Neural cell (in vitro differentiated cells): ENCODE measurements at regions not wholly inside any gene's neighbourhood (a gene's known extent, or its start where the extent isn't known, plus 50 kb on each side); places are given as distances from the start of the nearest gene placed in this dataset.

Experiments
- H2AFZ ChIP-seq: fragments of 200-600, 300-800 bp; sonication (generic), shearing (Covaris generic); 2 replicates; pipeline ENCODE4 v1.6.0; 2014; ENCODE audit warnings: low read depth, mild to moderate bottlenecking, antibody characterized with exemption, low read length, moderate library complexity
- H3F3A ChIP-seq: fragments of 200-600 bp; shearing (Covaris generic); 2 replicates; pipeline ENCODE4 v1.6.1; 2016; ENCODE audit warnings: mild to moderate bottlenecking, moderate library complexity, mixed read lengths, antibody characterized with exemption, low read length; ENCODE audit not compliant: insufficient read depth, poor library complexity, severe bottlenecking
- H3K27ac ChIP-seq: fragments of 200-600, 300-800 bp; sonication (generic), shearing (Covaris generic); 2 replicates; pipeline ENCODE4 v1.5.1; 2014; ENCODE audit warnings: mild to moderate bottlenecking, low read length, moderate library complexity
- H3K27me3 ChIP-seq: fragments of 300-800, 200-600 bp; sonication (generic), shearing (Covaris generic); 2 replicates; pipeline ENCODE4 v1.6.0; 2014; ENCODE audit warnings: mild to moderate bottlenecking, low read depth, low read length, moderate library complexity; ENCODE audit not compliant: insufficient read depth
- H3K36me3 ChIP-seq: fragments of 300-800, 200-600 bp; sonication (generic), shearing (Covaris generic); 2 replicates; pipeline ENCODE4 v1.5.1; 2014; ENCODE audit warnings: mild to moderate bottlenecking, antibody characterized with exemption, low read length, moderate library complexity; ENCODE audit not compliant: insufficient read depth
- H3K4me2 ChIP-seq: fragments of 300-800, 200-600 bp; sonication (generic), shearing (Covaris generic); 2 replicates; pipeline ENCODE4 v1.6.0; 2014; ENCODE audit warnings: mild to moderate bottlenecking, low read length
- H3K4me3 ChIP-seq: fragments of 300-800, 200-600 bp; sonication (generic), shearing (Covaris generic); 2 replicates; pipeline ENCODE4 v1.5.1; 2014; ENCODE audit warnings: mild to moderate bottlenecking, low read length, moderate library complexity
- H3K79me2 ChIP-seq: fragments of 200-600 bp; shearing (Covaris generic); replicated peaks from 2 replicates; pipeline ENCODE4 v1.6.0; 2014; ENCODE audit warnings: mild to moderate bottlenecking, low read length, moderate library complexity; ENCODE audit not compliant: insufficient read depth
- H3K9ac ChIP-seq: fragments of 300-800, 200-600 bp; sonication (generic), shearing (Covaris generic); 2 replicates; pipeline ENCODE4 v1.6.1; 2016; ENCODE audit warnings: mild to moderate bottlenecking, low read length, mixed read lengths
- H3K9me2 ChIP-seq: fragments of 200-600 bp; shearing (Covaris generic); 2 replicates; pipeline ENCODE4 v1.6.1; 2016; ENCODE audit warnings: mild to moderate bottlenecking, low read length, mixed read lengths; ENCODE audit not compliant: insufficient read depth
- H3K9me3 ChIP-seq: fragments of 200-600, 300-800 bp; sonication (generic), shearing (Covaris generic); 2 replicates; pipeline ENCODE4 v1.6.1; 2016; ENCODE audit warnings: mild to moderate bottlenecking, mixed run types, low read length, moderate library complexity, mixed read lengths
- H4K20me1 ChIP-seq: fragments of 200-600 bp; shearing (Covaris generic); 2 replicates; pipeline ENCODE4 v1.6.1; 2016; ENCODE audit warnings: mild to moderate bottlenecking, mixed run types; ENCODE audit not compliant: insufficient read depth
- EP300 ChIP-seq: fragments of 450-650 bp; conservative IDR thresholded peaks from 2 replicates; pipeline ENCODE4 v1.6.1; 2014; ENCODE audit warnings: antibody characterized with exemption, mild to moderate bottlenecking, moderate library complexity; ENCODE audit not compliant: poor library complexity, severe bottlenecking
- EZH2 ChIP-seq: fragments of 200-600, 300-800 bp; shearing (Covaris generic), sonication (generic); IDR thresholded peaks from 2 replicates; pipeline ENCODE4 v1.6.1; 2014; ENCODE audit warnings: antibody characterized with exemption, low read length, borderline replicate concordance, mild to moderate bottlenecking; ENCODE audit not compliant: insufficient read depth, poor library complexity, severe bottlenecking
- MXI1 ChIP-seq: fragments of 450-650 bp; conservative IDR thresholded peaks from 2 replicates; pipeline ENCODE4 v1.6.1; 2014; ENCODE audit warnings: antibody characterized with exemption, mild to moderate bottlenecking; ENCODE audit not compliant: poor library complexity, severe bottlenecking
- POLR2AphosphoS5 ChIP-seq: IDR thresholded peaks from 2 replicates; pipeline ENCODE4 v1.6.1; 2012
- RAD21 ChIP-seq: fragments of 450-650 bp; conservative IDR thresholded peaks from 2 replicates; pipeline ENCODE4 v1.6.1; 2014; ENCODE audit warnings: antibody characterized with exemption, mild to moderate bottlenecking, moderate library complexity
- SMC3 ChIP-seq: fragments of 450-650 bp; conservative IDR thresholded peaks from 2 replicates; pipeline ENCODE4 v1.6.1; 2014; ENCODE audit warnings: antibody characterized with exemption, mild to moderate bottlenecking, moderate library complexity; ENCODE audit not compliant: poor library complexity
- TAF1 ChIP-seq: IDR thresholded peaks from 2 replicates; pipeline ENCODE4 v1.6.1; 2012; ENCODE audit warnings: low read depth
- TF ChIP-seq, protein P1 (sequence below): IDR thresholded peaks from 2 replicates; pipeline ENCODE4 v1.6.1; 2012; ENCODE audit warnings: borderline replicate concordance
- TF ChIP-seq, protein P2 (sequence below): fragments of 450-650 bp; IDR thresholded peaks from 2 replicates; pipeline ENCODE4 v1.5.1; 2014; ENCODE audit warnings: antibody characterized with exemption, mild to moderate bottlenecking, moderate library complexity; ENCODE audit not compliant: poor library complexity, severe bottlenecking

DNA sequence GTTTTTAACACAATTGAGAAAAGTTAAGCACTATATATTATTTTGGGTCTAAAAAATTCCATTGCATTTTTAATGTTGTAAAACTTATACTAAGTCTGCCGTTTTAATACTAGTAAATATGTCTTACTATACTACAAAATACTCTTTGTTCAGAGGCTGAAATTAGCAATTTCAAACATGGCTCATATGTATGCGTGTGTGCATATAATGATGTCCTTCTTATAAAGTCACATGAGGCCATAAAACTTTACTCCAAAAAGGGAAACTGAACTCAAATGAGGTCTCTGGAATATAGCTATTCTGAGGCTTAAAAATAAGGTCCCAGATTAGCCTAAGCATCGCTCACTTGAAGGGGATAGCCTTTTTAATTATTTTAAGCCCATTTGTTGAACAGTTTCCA, 224.0 kb downstream of the MYLK4 start:
- H3K4me2 ChIP-seq: no peak overlapping the region
- no peak overlapping the region for H3K4me3 ChIP-seq
- TF ChIP-seq EP300 (no peak), TAF1 (no peak), SMC3 (no peak), RAD21 (no peak), POLR2AphosphoS5 (no peak)
- TF ChIP-seq, protein P1, sequence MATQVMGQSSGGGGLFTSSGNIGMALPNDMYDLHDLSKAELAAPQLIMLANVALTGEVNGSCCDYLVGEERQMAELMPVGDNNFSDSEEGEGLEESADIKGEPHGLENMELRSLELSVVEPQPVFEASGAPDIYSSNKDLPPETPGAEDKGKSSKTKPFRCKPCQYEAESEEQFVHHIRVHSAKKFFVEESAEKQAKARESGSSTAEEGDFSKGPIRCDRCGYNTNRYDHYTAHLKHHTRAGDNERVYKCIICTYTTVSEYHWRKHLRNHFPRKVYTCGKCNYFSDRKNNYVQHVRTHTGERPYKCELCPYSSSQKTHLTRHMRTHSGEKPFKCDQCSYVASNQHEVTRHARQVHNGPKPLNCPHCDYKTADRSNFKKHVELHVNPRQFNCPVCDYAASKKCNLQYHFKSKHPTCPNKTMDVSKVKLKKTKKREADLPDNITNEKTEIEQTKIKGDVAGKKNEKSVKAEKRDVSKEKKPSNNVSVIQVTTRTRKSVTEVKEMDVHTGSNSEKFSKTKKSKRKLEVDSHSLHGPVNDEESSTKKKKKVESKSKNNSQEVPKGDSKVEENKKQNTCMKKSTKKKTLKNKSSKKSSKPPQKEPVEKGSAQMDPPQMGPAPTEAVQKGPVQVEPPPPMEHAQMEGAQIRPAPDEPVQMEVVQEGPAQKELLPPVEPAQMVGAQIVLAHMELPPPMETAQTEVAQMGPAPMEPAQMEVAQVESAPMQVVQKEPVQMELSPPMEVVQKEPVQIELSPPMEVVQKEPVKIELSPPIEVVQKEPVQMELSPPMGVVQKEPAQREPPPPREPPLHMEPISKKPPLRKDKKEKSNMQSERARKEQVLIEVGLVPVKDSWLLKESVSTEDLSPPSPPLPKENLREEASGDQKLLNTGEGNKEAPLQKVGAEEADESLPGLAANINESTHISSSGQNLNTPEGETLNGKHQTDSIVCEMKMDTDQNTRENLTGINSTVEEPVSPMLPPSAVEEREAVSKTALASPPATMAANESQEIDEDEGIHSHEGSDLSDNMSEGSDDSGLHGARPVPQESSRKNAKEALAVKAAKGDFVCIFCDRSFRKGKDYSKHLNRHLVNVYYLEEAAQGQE: no peak
- TF ChIP-seq, protein P2, sequence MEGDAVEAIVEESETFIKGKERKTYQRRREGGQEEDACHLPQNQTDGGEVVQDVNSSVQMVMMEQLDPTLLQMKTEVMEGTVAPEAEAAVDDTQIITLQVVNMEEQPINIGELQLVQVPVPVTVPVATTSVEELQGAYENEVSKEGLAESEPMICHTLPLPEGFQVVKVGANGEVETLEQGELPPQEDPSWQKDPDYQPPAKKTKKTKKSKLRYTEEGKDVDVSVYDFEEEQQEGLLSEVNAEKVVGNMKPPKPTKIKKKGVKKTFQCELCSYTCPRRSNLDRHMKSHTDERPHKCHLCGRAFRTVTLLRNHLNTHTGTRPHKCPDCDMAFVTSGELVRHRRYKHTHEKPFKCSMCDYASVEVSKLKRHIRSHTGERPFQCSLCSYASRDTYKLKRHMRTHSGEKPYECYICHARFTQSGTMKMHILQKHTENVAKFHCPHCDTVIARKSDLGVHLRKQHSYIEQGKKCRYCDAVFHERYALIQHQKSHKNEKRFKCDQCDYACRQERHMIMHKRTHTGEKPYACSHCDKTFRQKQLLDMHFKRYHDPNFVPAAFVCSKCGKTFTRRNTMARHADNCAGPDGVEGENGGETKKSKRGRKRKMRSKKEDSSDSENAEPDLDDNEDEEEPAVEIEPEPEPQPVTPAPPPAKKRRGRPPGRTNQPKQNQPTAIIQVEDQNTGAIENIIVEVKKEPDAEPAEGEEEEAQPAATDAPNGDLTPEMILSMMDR: no peak
- no peaks in the 10 kb centered on the region for H3K9me3 ChIP-seq
- H4K20me1 ChIP-seq: no peaks in the 10 kb centered on the region
- H3F3A ChIP-seq: no peaks in the 10 kb centered on the region
- no peak overlapping the region for H2AFZ ChIP-seq
- no peaks in the 10 kb centered on the region for H3K36me3 ChIP-seq
- H3K79me2 ChIP-seq: no peaks in the 10 kb centered on the region
- H3K9ac ChIP-seq: no peak overlapping the region
- no peaks in the 10 kb centered on the region for H3K27me3 ChIP-seq
- no peaks in the 10 kb centered on the region for H3K9me2 ChIP-seq
- no peak overlapping the region for H3K27ac ChIP-seq

DNA sequence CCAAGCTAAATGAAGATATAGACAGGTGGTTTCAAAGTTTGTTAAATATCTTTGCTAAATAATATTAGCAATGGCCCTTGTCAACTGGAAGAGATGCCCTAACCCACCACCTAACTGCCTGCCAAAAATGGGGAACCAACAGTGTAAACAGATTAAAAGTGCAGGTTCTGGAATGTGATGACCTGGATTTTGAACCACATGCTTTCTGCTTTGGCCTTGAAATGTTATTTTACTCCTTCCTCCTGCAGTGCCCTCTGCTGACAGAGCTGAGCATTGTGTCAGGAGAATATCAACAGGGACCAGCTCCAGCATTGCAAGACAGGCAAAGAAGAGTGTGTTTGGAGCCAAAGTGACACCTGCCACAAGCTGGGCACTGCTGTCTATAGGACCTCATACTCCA, 226.6 kb downstream of the MYLK4 start:
- H3F3A ChIP-seq: no peaks in the 10 kb centered on the region
- no peak overlapping the region for H3K4me2 ChIP-seq
- no peaks in the 10 kb centered on the region for H4K20me1 ChIP-seq
- no peaks in the 10 kb centered on the region for H3K9me2 ChIP-seq
- TF ChIP-seq EP300 (no peak), TAF1 (no peak), EZH2 (no peak), MXI1 (no peak), POLR2AphosphoS5 (no peak), SMC3 (no peak), RAD21 (no peak)
- TF ChIP-seq, protein P2: no peak
- TF ChIP-seq, protein P1: no peak
- H2AFZ ChIP-seq: no peak overlapping the region
- no peak overlapping the region for H3K9ac ChIP-seq
- no peak overlapping the region for H3K4me3 ChIP-seq
- H3K27ac ChIP-seq: no peak overlapping the region
- no peaks in the 10 kb centered on the region for H3K27me3 ChIP-seq
- no peaks in the 10 kb centered on the region for H3K79me2 ChIP-seq
- H3K36me3 ChIP-seq: no peaks in the 10 kb centered on the region
- no peaks in the 10 kb centered on the region for H3K9me3 ChIP-seq
